ENCODE measurements at regions not wholly inside any gene's neighbourhood (a gene's known extent, or its start where the extent isn't known, plus 50 kb on each side); places are given as distances from the start of the nearest gene placed in this dataset.

GRCh38 chr10:108515821-108516220 lies 1351.3 kb upstream of the SORCS1 start:
- no peak overlapping the region for H3K4me3 ChIP-seq (replicated peaks; ENCODE audit: low read depth, low read length)
- peak; percentile 4 for DNase-seq (ENCODE audit: low read depth)
- no peak for TF ChIP-seq CTCF (IDR thresholded peaks at IDR 0.05; ENCODE audit: low read length, missing control alignments)

GRCh38 chr10:108500396-108500795 lies 1335.9 kb upstream of the SORCS1 start:
- H3K4me3 ChIP-seq (replicated peaks; ENCODE audit: low read depth, low read length) = no peak overlapping the region
- no peak for TF ChIP-seq CTCF (IDR thresholded peaks at IDR 0.05; ENCODE audit: low read length, missing control alignments)
- DNase-seq (ENCODE audit: low read depth) = no peak

GRCh38 chr10:108496106-108496505 lies 1331.6 kb upstream of the SORCS1 start:
- H3K4me3 ChIP-seq (replicated peaks; ENCODE audit: low read depth, low read length) = no peak overlapping the region
- DNase-seq (ENCODE audit: low read depth) = no peak
- no peak for TF ChIP-seq CTCF (IDR thresholded peaks at IDR 0.05; ENCODE audit: low read length, missing control alignments)

GRCh38 chr10:108490944-108491343 lies 1326.4 kb upstream of the SORCS1 start:
- DNase-seq (ENCODE audit: low read depth) = no peak
- H3K4me3 ChIP-seq (replicated peaks; ENCODE audit: low read depth, low read length) = no peak overlapping the region
- TF ChIP-seq CTCF (IDR thresholded peaks at IDR 0.05; ENCODE audit: low read length, missing control alignments) = no peak

- H3K4me3 ChIP-seq (replicated peaks; ENCODE audit: low read depth, low read length) = no peak overlapping the region
- TF ChIP-seq CTCF (IDR thresholded peaks at IDR 0.05; ENCODE audit: low read length, missing control alignments) = no peak
- DNase-seq (ENCODE audit: low read depth) = no peak
Observed at GRCh38 chr10:108471420-108471819, 1306.9 kb upstream of the SORCS1 start.

- no peak for TF ChIP-seq CTCF (IDR thresholded peaks at IDR 0.05; ENCODE audit: low read length, missing control alignments)
- H3K4me3 ChIP-seq (replicated peaks; ENCODE audit: low read depth, low read length) = no peak overlapping the region
- no peak for DNase-seq (ENCODE audit: low read depth)
Observed at GRCh38 chr10:108469940-108470339, 1305.4 kb upstream of the SORCS1 start.

- DNase-seq (ENCODE audit: low read depth) = peak; percentile 2
- peak overlapping the region; percentile 51 for H3K4me3 ChIP-seq (replicated peaks; ENCODE audit: low read depth, low read length)
- no peak for TF ChIP-seq CTCF (IDR thresholded peaks at IDR 0.05; ENCODE audit: low read length, missing control alignments)
Observed at GRCh38 chr10:108465871-108466641, 1301.5 kb upstream of the SORCS1 start.

All from fibroblast of pulmonary artery (primary cell).